WTC11 (cell line): ENCODE measurements at regions not wholly inside any gene's neighbourhood (a gene's known extent, or its start where the extent isn't known, plus 50 kb on each side); places are given as distances from the start of the nearest gene placed in this dataset.

Source experiments
- ATAC-seq: fragments of 200-7000 bp; cut with Tn5 transposase; 2 replicates; pipeline ENCODE4 v1.10.0; 2021; ENCODE audit warnings: mild to moderate bottlenecking, moderate library complexity
- CTCF ChIA-PET: fragments of 300-600 bp; sonication (Branson Sonifier 250); formaldehyde crosslinking; loops from one replicate; lab custom pipeline; 2021; ENCODE audit warnings: antibody characterized with exemption; lab: Charles Lee
- POLR2A ChIA-PET: fragments of 350-600 bp; sonication (Branson Sonifier 250); formaldehyde crosslinking; loops from one replicate; lab custom pipeline; 2021; ENCODE audit warnings: antibody characterized with exemption; lab: Charles Lee
- DNase-seq: peaks from one replicate; pipeline ENCODE4 v3.0.0; 2021; ENCODE audit warnings: low spot score
- H3K27ac Mint-ChIP-seq: 2 replicates; pipeline ENCODE4 v1.8.0; 2021; ENCODE audit warnings: mixed read lengths
- H3K27me3 Mint-ChIP-seq: 2 replicates; pipeline ENCODE4 v1.8.0; 2021; ENCODE audit warnings: low read depth, mild to moderate bottlenecking, moderate library complexity, mixed read lengths
- H3K36me3 Mint-ChIP-seq: 2 replicates; pipeline ENCODE4 v1.8.0; 2021; ENCODE audit warnings: mixed read lengths
- H3K4me1 Mint-ChIP-seq: 2 replicates; pipeline ENCODE4 v1.8.0; 2022; ENCODE audit warnings: mixed read lengths
- H3K4me3 Mint-ChIP-seq: 2 replicates; pipeline ENCODE4 v1.8.0; 2021; ENCODE audit warnings: mild to moderate bottlenecking, moderate library complexity, mixed read lengths
- H3K9me3 Mint-ChIP-seq: 2 replicates; pipeline ENCODE4 v1.8.0; 2021; ENCODE audit warnings: mixed read lengths
- CBFB ChIP-seq: sonication (generic); formaldehyde crosslinking; IDR thresholded peaks from 2 replicates; pipeline ENCODE4 v1.8.1; 2022; ENCODE audit warnings: mild to moderate bottlenecking, low read depth, missing genetic modification reagents
- ELF4 ChIP-seq: sonication (generic); formaldehyde crosslinking; IDR thresholded peaks from 2 replicates; pipeline ENCODE4 v1.8.1; 2022; ENCODE audit warnings: low read depth, mild to moderate bottlenecking, moderate library complexity, missing genetic modification reagents
- ESRRA ChIP-seq: sonication (generic); formaldehyde crosslinking; IDR thresholded peaks from 2 replicates; pipeline ENCODE4 v1.8.1; 2022; ENCODE audit warnings: mild to moderate bottlenecking, missing genetic modification reagents, borderline replicate concordance
- ETV6 ChIP-seq: sonication (generic); formaldehyde crosslinking; IDR thresholded peaks from 2 replicates; pipeline ENCODE4 v1.8.1; 2022; ENCODE audit warnings: mild to moderate bottlenecking, missing genetic modification reagents
- MYBL2 ChIP-seq: sonication (generic); formaldehyde crosslinking; IDR thresholded peaks from 2 replicates; pipeline ENCODE4 v1.8.1; 2023; ENCODE audit warnings: mild to moderate bottlenecking, moderate library complexity, missing genetic modification reagents
- NR3C1 ChIP-seq: sonication (generic); formaldehyde crosslinking; conservative IDR thresholded peaks from 2 replicates; pipeline ENCODE4 v1.8.1; 2023; ENCODE audit warnings: low read depth, mild to moderate bottlenecking, missing genetic modification reagents
- RORB ChIP-seq: fragments of 250-450 bp; sonication (Bioruptor Pico); IDR thresholded peaks from 2 replicates; pipeline ENCODE4 v1.9.0; 2021; ENCODE audit warnings: mild to moderate bottlenecking
- SMAD3 ChIP-seq: sonication (generic); formaldehyde crosslinking; IDR thresholded peaks from 2 replicates; pipeline ENCODE4 v1.8.0; 2022; ENCODE audit warnings: missing genetic modification reagents, mild to moderate bottlenecking, borderline replicate concordance
- SMAD4 ChIP-seq: sonication (generic); formaldehyde crosslinking; IDR thresholded peaks from 2 replicates; pipeline ENCODE4 v1.8.0; 2022; ENCODE audit warnings: mild to moderate bottlenecking, missing genetic modification reagents
- TEAD1 ChIP-seq: sonication (generic); formaldehyde crosslinking; IDR thresholded peaks from 2 replicates; pipeline ENCODE4 v1.8.0; 2022; ENCODE audit warnings: mild to moderate bottlenecking, missing genetic modification reagents
- TEAD4 ChIP-seq: sonication (generic); formaldehyde crosslinking; IDR thresholded peaks from 2 replicates; pipeline ENCODE4 v1.8.0; 2022; ENCODE audit warnings: mild to moderate bottlenecking, missing genetic modification reagents
- ZNF396 ChIP-seq: fragments of 250-450 bp; sonication (Bioruptor Pico); IDR thresholded peaks from 2 replicates; pipeline ENCODE4 v1.8.0; 2021; ENCODE audit warnings: mild to moderate bottlenecking, moderate library complexity, borderline replicate concordance
- TF ChIP-seq, protein P1 (sequence below): sonication (generic); formaldehyde crosslinking; IDR thresholded peaks from 2 replicates; pipeline ENCODE4 v1.8.0; 2023; ENCODE audit warnings: missing genetic modification reagents
- TF ChIP-seq, protein P2 (sequence below): sonication (generic); formaldehyde crosslinking; IDR thresholded peaks from 2 replicates; pipeline ENCODE4 v1.8.0; 2022; ENCODE audit warnings: mild to moderate bottlenecking, missing genetic modification reagents
- TF ChIP-seq, protein P3 (sequence below): fragments of 250-450 bp; sonication (Bioruptor Pico); IDR thresholded peaks from 2 replicates; pipeline ENCODE4 v2.1.2; 2022; ENCODE audit warnings: mild to moderate bottlenecking, moderate library complexity
- TF ChIP-seq, protein P4 (sequence below): sonication (generic); formaldehyde crosslinking; IDR thresholded peaks from 2 replicates; pipeline ENCODE4 v1.8.0; 2023; ENCODE audit warnings: missing genetic modification reagents, mild to moderate bottlenecking, borderline replicate concordance
- TF ChIP-seq, protein P5 (sequence below): sonication (generic); formaldehyde crosslinking; IDR thresholded peaks from 2 replicates; pipeline ENCODE4 v1.8.0; 2023; ENCODE audit warnings: mild to moderate bottlenecking, missing genetic modification reagents
- TF ChIP-seq, protein P6 (sequence below): fragments of 200-600 bp; IDR thresholded peaks from 2 replicates; pipeline ENCODE4 v1.8.0; 2022; ENCODE audit warnings: antibody characterized with exemption
- TF ChIP-seq, protein P7 (sequence below): sonication (generic); formaldehyde crosslinking; IDR thresholded peaks from 2 replicates; pipeline ENCODE4 v1.8.1; 2022; ENCODE audit warnings: low read depth, mild to moderate bottlenecking, moderate library complexity, missing genetic modification reagents, borderline replicate concordance

DNA sequence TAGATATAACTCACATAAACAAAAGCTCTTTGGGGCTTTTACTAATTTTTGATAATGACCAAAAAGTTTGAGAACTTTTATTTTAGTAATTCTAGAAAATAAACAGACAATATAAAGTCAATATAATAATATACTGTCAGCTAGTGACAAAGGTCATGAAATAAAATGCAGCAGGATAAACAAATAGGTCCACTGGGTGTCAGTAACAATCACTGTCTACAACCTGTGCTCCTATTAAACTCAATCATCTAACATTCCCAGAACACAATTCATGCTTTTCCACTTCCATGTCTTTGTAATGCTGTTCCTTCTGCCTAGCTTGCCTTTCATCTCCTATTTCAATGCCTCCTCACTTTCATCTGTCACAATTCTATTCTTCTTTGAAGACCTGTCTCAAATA lies 186.1 kb downstream of the GIPC2 start:
- peaks cover 6% of the 10 kb centered on the region for H3K36me3 Mint-ChIP-seq
- peaks cover 20% of the 10 kb centered on the region for H3K4me1 Mint-ChIP-seq
- H3K27ac Mint-ChIP-seq: no peak overlapping the region
- POLR2A ChIA-PET: no interaction called here
- CTCF ChIA-PET: no interaction called here
- TF ChIP-seq, protein P1, sequence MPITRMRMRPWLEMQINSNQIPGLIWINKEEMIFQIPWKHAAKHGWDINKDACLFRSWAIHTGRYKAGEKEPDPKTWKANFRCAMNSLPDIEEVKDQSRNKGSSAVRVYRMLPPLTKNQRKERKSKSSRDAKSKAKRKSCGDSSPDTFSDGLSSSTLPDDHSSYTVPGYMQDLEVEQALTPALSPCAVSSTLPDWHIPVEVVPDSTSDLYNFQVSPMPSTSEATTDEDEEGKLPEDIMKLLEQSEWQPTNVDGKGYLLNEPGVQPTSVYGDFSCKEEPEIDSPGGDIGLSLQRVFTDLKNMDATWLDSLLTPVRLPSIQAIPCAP (CRISPR knock-in tag): no peak
- TF ChIP-seq, protein P2, sequence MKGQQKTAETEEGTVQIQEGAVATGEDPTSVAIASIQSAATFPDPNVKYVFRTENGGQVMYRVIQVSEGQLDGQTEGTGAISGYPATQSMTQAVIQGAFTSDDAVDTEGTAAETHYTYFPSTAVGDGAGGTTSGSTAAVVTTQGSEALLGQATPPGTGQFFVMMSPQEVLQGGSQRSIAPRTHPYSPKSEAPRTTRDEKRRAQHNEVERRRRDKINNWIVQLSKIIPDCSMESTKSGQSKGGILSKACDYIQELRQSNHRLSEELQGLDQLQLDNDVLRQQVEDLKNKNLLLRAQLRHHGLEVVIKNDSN (CRISPR knock-in tag): no peak
- no peak for TF ChIP-seq SMAD3 (CRISPR knock-in tag)
- H3K4me3 Mint-ChIP-seq: no peak overlapping the region
- peaks cover 98% of the 10 kb centered on the region for H3K27me3 Mint-ChIP-seq
- H3K9me3 Mint-ChIP-seq: peaks cover 6% of the 10 kb centered on the region
- ATAC-seq: no peak
- no peak for DNase-seq

DNA sequence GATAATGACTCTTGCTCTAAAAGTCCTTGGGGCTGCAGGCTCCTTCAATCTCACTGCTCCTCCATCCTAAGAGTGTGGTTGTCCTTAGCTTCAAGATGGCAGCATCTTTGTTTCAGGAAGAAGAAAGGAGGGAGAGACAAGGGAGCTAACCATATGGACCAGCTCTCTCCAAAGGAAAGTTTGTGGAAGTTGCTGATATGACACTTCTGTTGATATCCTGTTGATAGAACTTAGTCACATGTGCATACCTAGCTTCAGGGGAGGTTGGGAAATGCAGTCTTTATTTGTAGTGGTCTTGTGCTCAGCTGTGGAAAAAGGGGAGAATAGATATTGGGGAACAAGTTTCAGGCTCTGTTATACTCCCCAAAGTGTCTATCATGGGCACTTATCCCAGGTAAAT lies 186.9 kb downstream of the GIPC2 start:
- H3K27ac Mint-ChIP-seq: no peak overlapping the region
- TF ChIP-seq TEAD4 (CRISPR knock-in tag): no peak
- TF ChIP-seq, protein P3, sequence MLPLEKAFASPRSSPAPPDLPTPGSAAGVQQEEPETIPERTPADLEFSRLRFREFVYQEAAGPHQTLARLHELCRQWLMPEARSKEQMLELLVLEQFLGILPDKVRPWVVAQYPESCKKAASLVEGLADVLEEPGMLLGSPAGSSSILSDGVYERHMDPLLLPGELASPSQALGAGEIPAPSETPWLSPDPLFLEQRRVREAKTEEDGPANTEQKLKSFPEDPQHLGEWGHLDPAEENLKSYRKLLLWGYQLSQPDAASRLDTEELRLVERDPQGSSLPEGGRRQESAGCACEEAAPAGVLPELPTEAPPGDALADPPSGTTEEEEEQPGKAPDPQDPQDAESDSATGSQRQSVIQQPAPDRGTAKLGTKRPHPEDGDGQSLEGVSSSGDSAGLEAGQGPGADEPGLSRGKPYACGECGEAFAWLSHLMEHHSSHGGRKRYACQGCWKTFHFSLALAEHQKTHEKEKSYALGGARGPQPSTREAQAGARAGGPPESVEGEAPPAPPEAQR (CRISPR knock-in tag): no peak
- no peak for TF ChIP-seq ESRRA (CRISPR knock-in tag)
- TF ChIP-seq, protein P4, sequence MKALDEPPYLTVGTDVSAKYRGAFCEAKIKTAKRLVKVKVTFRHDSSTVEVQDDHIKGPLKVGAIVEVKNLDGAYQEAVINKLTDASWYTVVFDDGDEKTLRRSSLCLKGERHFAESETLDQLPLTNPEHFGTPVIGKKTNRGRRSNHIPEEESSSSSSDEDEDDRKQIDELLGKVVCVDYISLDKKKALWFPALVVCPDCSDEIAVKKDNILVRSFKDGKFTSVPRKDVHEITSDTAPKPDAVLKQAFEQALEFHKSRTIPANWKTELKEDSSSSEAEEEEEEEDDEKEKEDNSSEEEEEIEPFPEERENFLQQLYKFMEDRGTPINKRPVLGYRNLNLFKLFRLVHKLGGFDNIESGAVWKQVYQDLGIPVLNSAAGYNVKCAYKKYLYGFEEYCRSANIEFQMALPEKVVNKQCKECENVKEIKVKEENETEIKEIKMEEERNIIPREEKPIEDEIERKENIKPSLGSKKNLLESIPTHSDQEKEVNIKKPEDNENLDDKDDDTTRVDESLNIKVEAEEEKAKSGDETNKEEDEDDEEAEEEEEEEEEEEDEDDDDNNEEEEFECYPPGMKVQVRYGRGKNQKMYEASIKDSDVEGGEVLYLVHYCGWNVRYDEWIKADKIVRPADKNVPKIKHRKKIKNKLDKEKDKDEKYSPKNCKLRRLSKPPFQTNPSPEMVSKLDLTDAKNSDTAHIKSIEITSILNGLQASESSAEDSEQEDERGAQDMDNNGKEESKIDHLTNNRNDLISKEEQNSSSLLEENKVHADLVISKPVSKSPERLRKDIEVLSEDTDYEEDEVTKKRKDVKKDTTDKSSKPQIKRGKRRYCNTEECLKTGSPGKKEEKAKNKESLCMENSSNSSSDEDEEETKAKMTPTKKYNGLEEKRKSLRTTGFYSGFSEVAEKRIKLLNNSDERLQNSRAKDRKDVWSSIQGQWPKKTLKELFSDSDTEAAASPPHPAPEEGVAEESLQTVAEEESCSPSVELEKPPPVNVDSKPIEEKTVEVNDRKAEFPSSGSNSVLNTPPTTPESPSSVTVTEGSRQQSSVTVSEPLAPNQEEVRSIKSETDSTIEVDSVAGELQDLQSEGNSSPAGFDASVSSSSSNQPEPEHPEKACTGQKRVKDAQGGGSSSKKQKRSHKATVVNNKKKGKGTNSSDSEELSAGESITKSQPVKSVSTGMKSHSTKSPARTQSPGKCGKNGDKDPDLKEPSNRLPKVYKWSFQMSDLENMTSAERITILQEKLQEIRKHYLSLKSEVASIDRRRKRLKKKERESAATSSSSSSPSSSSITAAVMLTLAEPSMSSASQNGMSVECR (CRISPR knock-in tag): no peak
- no peaks in the 10 kb centered on the region for H3K9me3 Mint-ChIP-seq
- no peak for DNase-seq
- H3K27me3 Mint-ChIP-seq: peaks cover 98% of the 10 kb centered on the region
- ChIA-PET POLR2A (no interaction called here), CTCF (no interaction called here)
- no peak for ATAC-seq
- no peaks in the 10 kb centered on the region for H3K36me3 Mint-ChIP-seq
- H3K4me3 Mint-ChIP-seq: no peak overlapping the region
- H3K4me1 Mint-ChIP-seq: peaks cover 20% of the 10 kb centered on the region

DNA sequence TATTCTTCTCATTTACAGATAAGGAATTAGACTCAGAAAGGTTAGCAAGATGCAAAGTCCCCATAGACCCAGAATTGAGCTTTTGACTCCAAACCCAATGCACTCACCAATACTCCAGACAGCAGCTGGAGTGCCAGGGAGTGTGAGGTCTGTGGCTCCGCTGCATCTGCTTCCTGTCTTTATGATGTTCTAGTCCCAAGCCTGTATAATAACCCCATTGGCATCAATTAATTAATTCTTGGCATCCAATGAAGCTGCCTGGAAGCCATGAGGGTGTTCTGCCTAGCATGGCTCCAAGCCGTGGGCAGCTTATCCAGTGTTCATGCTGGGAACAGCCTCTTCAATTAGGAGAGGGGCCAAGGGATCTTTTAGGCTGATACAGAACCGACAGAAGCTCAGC lies 188.7 kb downstream of the GIPC2 start:
- ChIA-PET CTCF (no interaction called here), POLR2A (no interaction called here)
- peaks cover 3% of the 10 kb centered on the region; the same call in 1 of the 2 replicates for H3K36me3 Mint-ChIP-seq
- H3K4me3 Mint-ChIP-seq: no peak overlapping the region
- H3K27me3 Mint-ChIP-seq: peaks cover 98% of the 10 kb centered on the region
- ATAC-seq: no peak
- H3K27ac Mint-ChIP-seq: no peak overlapping the region
- DNase-seq: no peak
- H3K9me3 Mint-ChIP-seq: peaks cover 7% of the 10 kb centered on the region
- peaks cover 15% of the 10 kb centered on the region for H3K4me1 Mint-ChIP-seq
- TF ChIP-seq ETV6 (CRISPR knock-in tag) (no peak), CBFB (CRISPR knock-in tag) (no peak), ZNF396 (CRISPR knock-in tag) (no peak), TEAD1 (CRISPR knock-in tag) (no peak), ESRRA (CRISPR knock-in tag) (no peak), RORB (CRISPR knock-in tag) (no peak), MYBL2 (no peak), SMAD4 (CRISPR knock-in tag) (no peak), ELF4 (no peak), NR3C1 (CRISPR knock-in tag) (no peak)
- TF ChIP-seq, protein P5, sequence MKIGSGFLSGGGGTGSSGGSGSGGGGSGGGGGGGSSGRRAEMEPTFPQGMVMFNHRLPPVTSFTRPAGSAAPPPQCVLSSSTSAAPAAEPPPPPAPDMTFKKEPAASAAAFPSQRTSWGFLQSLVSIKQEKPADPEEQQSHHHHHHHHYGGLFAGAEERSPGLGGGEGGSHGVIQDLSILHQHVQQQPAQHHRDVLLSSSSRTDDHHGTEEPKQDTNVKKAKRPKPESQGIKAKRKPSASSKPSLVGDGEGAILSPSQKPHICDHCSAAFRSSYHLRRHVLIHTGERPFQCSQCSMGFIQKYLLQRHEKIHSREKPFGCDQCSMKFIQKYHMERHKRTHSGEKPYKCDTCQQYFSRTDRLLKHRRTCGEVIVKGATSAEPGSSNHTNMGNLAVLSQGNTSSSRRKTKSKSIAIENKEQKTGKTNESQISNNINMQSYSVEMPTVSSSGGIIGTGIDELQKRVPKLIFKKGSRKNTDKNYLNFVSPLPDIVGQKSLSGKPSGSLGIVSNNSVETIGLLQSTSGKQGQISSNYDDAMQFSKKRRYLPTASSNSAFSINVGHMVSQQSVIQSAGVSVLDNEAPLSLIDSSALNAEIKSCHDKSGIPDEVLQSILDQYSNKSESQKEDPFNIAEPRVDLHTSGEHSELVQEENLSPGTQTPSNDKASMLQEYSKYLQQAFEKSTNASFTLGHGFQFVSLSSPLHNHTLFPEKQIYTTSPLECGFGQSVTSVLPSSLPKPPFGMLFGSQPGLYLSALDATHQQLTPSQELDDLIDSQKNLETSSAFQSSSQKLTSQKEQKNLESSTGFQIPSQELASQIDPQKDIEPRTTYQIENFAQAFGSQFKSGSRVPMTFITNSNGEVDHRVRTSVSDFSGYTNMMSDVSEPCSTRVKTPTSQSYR (CRISPR knock-in tag): no peak
- TF ChIP-seq, protein P6, sequence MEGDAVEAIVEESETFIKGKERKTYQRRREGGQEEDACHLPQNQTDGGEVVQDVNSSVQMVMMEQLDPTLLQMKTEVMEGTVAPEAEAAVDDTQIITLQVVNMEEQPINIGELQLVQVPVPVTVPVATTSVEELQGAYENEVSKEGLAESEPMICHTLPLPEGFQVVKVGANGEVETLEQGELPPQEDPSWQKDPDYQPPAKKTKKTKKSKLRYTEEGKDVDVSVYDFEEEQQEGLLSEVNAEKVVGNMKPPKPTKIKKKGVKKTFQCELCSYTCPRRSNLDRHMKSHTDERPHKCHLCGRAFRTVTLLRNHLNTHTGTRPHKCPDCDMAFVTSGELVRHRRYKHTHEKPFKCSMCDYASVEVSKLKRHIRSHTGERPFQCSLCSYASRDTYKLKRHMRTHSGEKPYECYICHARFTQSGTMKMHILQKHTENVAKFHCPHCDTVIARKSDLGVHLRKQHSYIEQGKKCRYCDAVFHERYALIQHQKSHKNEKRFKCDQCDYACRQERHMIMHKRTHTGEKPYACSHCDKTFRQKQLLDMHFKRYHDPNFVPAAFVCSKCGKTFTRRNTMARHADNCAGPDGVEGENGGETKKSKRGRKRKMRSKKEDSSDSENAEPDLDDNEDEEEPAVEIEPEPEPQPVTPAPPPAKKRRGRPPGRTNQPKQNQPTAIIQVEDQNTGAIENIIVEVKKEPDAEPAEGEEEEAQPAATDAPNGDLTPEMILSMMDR: no peak
- TF ChIP-seq, protein P7, sequence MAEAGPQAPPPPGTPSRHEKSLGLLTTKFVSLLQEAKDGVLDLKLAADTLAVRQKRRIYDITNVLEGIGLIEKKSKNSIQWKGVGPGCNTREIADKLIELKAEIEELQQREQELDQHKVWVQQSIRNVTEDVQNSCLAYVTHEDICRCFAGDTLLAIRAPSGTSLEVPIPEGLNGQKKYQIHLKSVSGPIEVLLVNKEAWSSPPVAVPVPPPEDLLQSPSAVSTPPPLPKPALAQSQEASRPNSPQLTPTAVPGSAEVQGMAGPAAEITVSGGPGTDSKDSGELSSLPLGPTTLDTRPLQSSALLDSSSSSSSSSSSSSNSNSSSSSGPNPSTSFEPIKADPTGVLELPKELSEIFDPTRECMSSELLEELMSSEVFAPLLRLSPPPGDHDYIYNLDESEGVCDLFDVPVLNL: no peak
